ENCODE measurements at regions not wholly inside any gene's neighbourhood (a gene's known extent, or its start where the extent isn't known, plus 50 kb on each side); places are given as distances from the start of the nearest gene placed in this dataset.

- no CpG with 5 or more reads among the region's 3 CpGs for WGBS, 2 experiments (ENCODE audit: extremely low coverage in 2 of 2, insufficient read length in 1 of 2)
- Histone ChIP-seq H3K9ac (ENCODE audit: low read depth, low read length) (no peak overlapping the region), H3K9me3 (ENCODE audit: control insufficient read depth, insufficient read depth, low read length) (peaks cover 2% of the 10 kb centered on the region), H2BK120ac (ENCODE audit: low read depth, low read length) (no peak overlapping the region), H2AK9ac (replicated peaks; ENCODE audit: low read depth, low read length, poor library complexity) (no peak overlapping the region), H3K56ac (ENCODE audit: extremely low read depth, insufficient read depth, low read length) (no peak overlapping the region), H3K14ac (replicated peaks; ENCODE audit: low read depth, low read length) (no peak overlapping the region), H3K79me1 (ENCODE audit: low read depth in 1 of 2, low read length in 2 of 2) (no peaks in the 10 kb centered on the region), H3K36me3 (ENCODE audit: control insufficient read depth, insufficient read depth, low read length) (no peaks in the 10 kb centered on the region), H4K5ac (ENCODE audit: low read depth, low read length) (no peak overlapping the region), H3K4me3 (ENCODE audit: insufficient read depth, low read depth, low read length) (no peak overlapping the region), H2BK15ac (ENCODE audit: low read depth, low read length) (no peak overlapping the region), H2AK5ac (ENCODE audit: low read depth, low read length) (no peak overlapping the region), H2AFZ (replicated peaks; ENCODE audit: low read length, poor library complexity) (no peak overlapping the region), H4K8ac (ENCODE audit: low read depth in 2 of 2, low read length in 2 of 2) (no peak overlapping the region), H3K18ac (ENCODE audit: low read depth, low read length) (no peak overlapping the region), H3K4ac (ENCODE audit: low read depth, low read length) (no peak overlapping the region), H3K4me1 (ENCODE audit: control insufficient read depth, insufficient read depth, low read length) (no peaks in the 10 kb centered on the region), H3K27me3 (ENCODE audit: control insufficient read depth, insufficient read depth, low read length) (no peaks in the 10 kb centered on the region), H3K4me2 (ENCODE audit: low read depth, low read length) (no peak overlapping the region), H3K23ac (ENCODE audit: low read depth, low read length) (no peak overlapping the region), H2BK20ac (ENCODE audit: low read depth, low read length) (no peak overlapping the region), H2BK5ac (ENCODE audit: low read depth, low read length, poor library complexity, severe bottlenecking) (no peak overlapping the region), H3K9me1 (ENCODE audit: insufficient read depth, low read length) (no peaks in the 10 kb centered on the region), H4K20me1 (ENCODE audit: insufficient read depth, low read length) (no peaks in the 10 kb centered on the region), H4K91ac (ENCODE audit: insufficient read depth, low read depth, low read length) (no peak overlapping the region), H3K27ac (ENCODE audit: insufficient read depth, low read length) (no peak overlapping the region)
- no TSS peak for BruUV-seq (replicated peaks)
- no peak for TF ChIP-seq ELK1 (IDR thresholded peaks at IDR 0.05; ENCODE audit: borderline replicate concordance, low read depth, low read length)
- no peak for TF ChIP-seq BHLHE40 (IDR thresholded peaks at IDR 0.05; ENCODE audit: low read depth, low read length)
- no peak for TF ChIP-seq NFE2L2 (IDR thresholded peaks at IDR 0.05; ENCODE audit: low read depth, low read length)
- DNase-seq, result no peak
- in situ Hi-C loops (cut with MboI; ENCODE audit: low sequenced_read_pairs), result no loop called here
- dilution Hi-C loops (cut with HindIII; ENCODE audit: low sequenced_read_pairs, unreplicated experiment), result no loop called here
- intact Hi-C loops (cut with micrococcal nuclease), result no loop called here
- CTCF ChIA-PET, result no interaction called here
- ATAC-seq (ENCODE audit: low read depth), result no peak
- POLR2A ChIA-PET (ENCODE audit: unreplicated experiment), result no interaction called here
These were observed 1055.4 kb upstream of the AUTS2 start for GRCh38 chr7:68542831-68543230.

Measured in IMR-90 (cell line).